Activated naive CD4-positive, alpha-beta T cell treated with anti-CD3 and anti-CD28 coated beads, Interleukin-2, amount 10 ng/mL, durations not matched to agents 7 days and 5 days (primary cell): ENCODE measurements at regions not wholly inside any gene's neighbourhood (a gene's known extent, or its start where the extent isn't known, plus 50 kb on each side); places are given as distances from the start of the nearest gene placed in this dataset.
A peak's percentile ranks its signal among the peaks of the same experiment; 100 is the strongest.
"Not testable (repeated sequence)": the region's sequence is repeated elsewhere in the genome, so short reads cannot be mapped to it uniquely, and the experiment has no call there.

ENCODE experiments used
- CTCF ChIA-PET: fragments of 350-600 bp; sonication (Branson Sonifier 250); formaldehyde crosslinking; loops from one replicate; lab custom pipeline; 2021; ENCODE audit warnings: antibody characterized with exemption; lab: Charles Lee
- DNase-seq: peaks from one replicate; pipeline ENCODE4 v3.0.0-alpha.2; 2020
- H3K27ac Mint-ChIP-seq: one replicate; pipeline ENCODE4 v1.8.0; 2021; ENCODE audit warnings: mild to moderate bottlenecking, moderate library complexity, mixed read lengths
- H3K27me3 Mint-ChIP-seq: one replicate; pipeline ENCODE4 v1.8.0; 2021; ENCODE audit warnings: mild to moderate bottlenecking, mixed read lengths
- H3K36me3 Mint-ChIP-seq: one replicate; pipeline ENCODE4 v1.8.0; 2021; ENCODE audit warnings: mixed read lengths
- H3K4me1 Mint-ChIP-seq: one replicate; pipeline ENCODE4 v1.8.0; 2021; ENCODE audit warnings: mixed read lengths
- H3K4me3 Mint-ChIP-seq: one replicate; pipeline ENCODE4 v1.8.0; 2021; ENCODE audit warnings: mild to moderate bottlenecking, moderate library complexity, mixed read lengths
- H3K9me3 Mint-ChIP-seq: one replicate; pipeline ENCODE4 v1.8.0; 2021; ENCODE audit warnings: mixed read lengths

- no peak for DNase-seq
- CTCF ChIA-PET: interaction anchor here (1.1 kb wide), 1 partner anchor 8 kb away, joined by 4 read pairs; no protein-coding TSS in a partner anchor
- H3K27ac Mint-ChIP-seq: no peak overlapping the region
- H3K4me1 Mint-ChIP-seq: peaks cover 12% of the 10 kb centered on the region
- H3K27me3 Mint-ChIP-seq: no peaks in the 10 kb centered on the region
- H3K4me3 Mint-ChIP-seq: no peak overlapping the region
- H3K36me3 Mint-ChIP-seq: no peaks in the 10 kb centered on the region
- no peaks in the 10 kb centered on the region for H3K9me3 Mint-ChIP-seq
Measured at GRCh38 chr2:241958818-241959545, 89.5 kb downstream of the RTP5 start.

- CTCF ChIA-PET: interaction anchor here (1.1 to 1.5 kb wide), 2 partner anchors 9 kb away, joined by 4 to 5 read pairs; no protein-coding TSS in a partner anchor
Measured at GRCh38 chr2:241959751-241960269, 90.3 kb downstream of the RTP5 start.

GRCh38 chr2:241961454-241961853, 91.9 kb downstream of the RTP5 start:
- DNase-seq: no peak
- Mint-ChIP-seq H3K4me1 (peaks cover 27% of the 10 kb centered on the region), H3K27me3 (no peaks in the 10 kb centered on the region), H3K9me3 (no peaks in the 10 kb centered on the region), H3K4me3 (no peak overlapping the region), H3K27ac (no peak overlapping the region), H3K36me3 (no peaks in the 10 kb centered on the region)
- CTCF ChIA-PET: interaction anchor here (1.1 kb wide), 1 partner anchor 10 kb away, joined by 6 read pairs; no protein-coding TSS in a partner anchor

More at GRCh38 chr2:241959751-241960269, 90.3 kb downstream of the RTP5 start:
- Mint-ChIP-seq H3K27me3 (no peaks in the 10 kb centered on the region), H3K4me3 (no peak overlapping the region), H3K9me3 (no peaks in the 10 kb centered on the region), H3K4me1 (peaks cover 15% of the 10 kb centered on the region), H3K27ac (no peak overlapping the region), H3K36me3 (no peaks in the 10 kb centered on the region)
- DNase-seq: no peak

GRCh38 chr2:241964133-241964532, 94.6 kb downstream of the RTP5 start:
- no peak overlapping the region for H3K4me3 Mint-ChIP-seq
- peaks cover 3% of the 10 kb centered on the region for H3K36me3 Mint-ChIP-seq
- CTCF ChIA-PET: no interaction called here
- peaks cover 33% of the 10 kb centered on the region for H3K4me1 Mint-ChIP-seq
- H3K27me3 Mint-ChIP-seq: no peaks in the 10 kb centered on the region
- no peak for DNase-seq
- H3K27ac Mint-ChIP-seq: no peak overlapping the region
- peaks cover 2% of the 10 kb centered on the region for H3K9me3 Mint-ChIP-seq

GRCh38 chr2:241965931-241966412, 96.4 kb downstream of the RTP5 start:
- peak overlapping the region; percentile 77 for H3K27ac Mint-ChIP-seq
- peak; percentile 54 for DNase-seq
- peaks cover 3% of the 10 kb centered on the region for H3K36me3 Mint-ChIP-seq
- H3K27me3 Mint-ChIP-seq: no peaks in the 10 kb centered on the region
- H3K4me1 Mint-ChIP-seq: peaks cover 33% of the 10 kb centered on the region
- peak overlapping the region; percentile 26 for H3K4me3 Mint-ChIP-seq
- peaks cover 2% of the 10 kb centered on the region for H3K9me3 Mint-ChIP-seq
- CTCF ChIA-PET: interaction anchor here (0.6 to 1.5 kb wide), 2 partner anchors 15 to 55 kb away, joined by 3 to 4 read pairs; no protein-coding TSS in a partner anchor

GRCh38 chr2:241966647-241967466, 97.3 kb downstream of the RTP5 start:
- Mint-ChIP-seq H3K4me1 (peaks cover 30% of the 10 kb centered on the region), H3K27ac (peak overlapping the region; percentile 77)
- CTCF ChIA-PET: no interaction called here

GRCh38 chr2:241967467-241968144, 98.1 kb downstream of the RTP5 start:
- H3K27me3 Mint-ChIP-seq: no peaks in the 10 kb centered on the region

More at GRCh38 chr2:241966647-241967466, 97.3 kb downstream of the RTP5 start:
- Mint-ChIP-seq H3K36me3 (peaks cover 3% of the 10 kb centered on the region), H3K27me3 (no peaks in the 10 kb centered on the region), H3K4me3 (no peak overlapping the region), H3K9me3 (peaks cover 2% of the 10 kb centered on the region)
- no peak for DNase-seq

GRCh38 chr2:241968417-241968816, 98.9 kb downstream of the RTP5 start:
- DNase-seq: no peak
- Mint-ChIP-seq H3K36me3 (peaks cover 3% of the 10 kb centered on the region), H3K27ac (no peak overlapping the region), H3K9me3 (peaks cover 2% of the 10 kb centered on the region), H3K4me1 (peaks cover 22% of the 10 kb centered on the region), H3K4me3 (no peak overlapping the region), H3K27me3 (no peaks in the 10 kb centered on the region)
- CTCF ChIA-PET: no interaction called here

More at GRCh38 chr2:241967467-241968144, 98.1 kb downstream of the RTP5 start:
- Mint-ChIP-seq H3K27ac (no peak overlapping the region), H3K36me3 (peaks cover 3% of the 10 kb centered on the region), H3K4me3 (no peak overlapping the region), H3K4me1 (peaks cover 23% of the 10 kb centered on the region), H3K9me3 (peaks cover 2% of the 10 kb centered on the region)
- CTCF ChIA-PET: no interaction called here
- no peak for DNase-seq

GRCh38 chr2:241969182-241969581, 99.7 kb downstream of the RTP5 start:
- H3K9me3 Mint-ChIP-seq, H3K4me3 Mint-ChIP-seq, DNase-seq, H3K27me3 Mint-ChIP-seq, H3K27ac Mint-ChIP-seq, H3K36me3 Mint-ChIP-seq, CTCF ChIA-PET: not testable (repeated sequence)
- peaks cover 19% of the 10 kb centered on the region for H3K4me1 Mint-ChIP-seq

GRCh38 chr2:241970716-241971115, 101.2 kb downstream of the RTP5 start:
- CTCF ChIA-PET: no interaction called here
- Mint-ChIP-seq H3K27me3 (no peaks in the 10 kb centered on the region), H3K36me3 (peaks cover 3% of the 10 kb centered on the region), H3K4me3 (no peak overlapping the region), H3K27ac (no peak overlapping the region), H3K9me3 (peaks cover 2% of the 10 kb centered on the region), H3K4me1 (peaks cover 13% of the 10 kb centered on the region)
- no peak for DNase-seq

- no peak for DNase-seq
- Mint-ChIP-seq H3K9me3 (no peaks in the 10 kb centered on the region), H3K4me1 (no peaks in the 10 kb centered on the region), H3K36me3 (no peaks in the 10 kb centered on the region), H3K27ac (no peak overlapping the region), H3K27me3 (no peaks in the 10 kb centered on the region), H3K4me3 (no peak overlapping the region)
- CTCF ChIA-PET: no interaction called here
Measured at GRCh38 chr2:241974096-241974495, 104.6 kb downstream of the RTP5 start.

- CTCF ChIA-PET: interaction anchor here (1.0 kb wide), 1 partner anchor 10 kb away, joined by 3 read pairs; no protein-coding TSS in a partner anchor
- Mint-ChIP-seq H3K27ac (no peak overlapping the region), H3K4me1 (no peaks in the 10 kb centered on the region), H3K27me3 (no peaks in the 10 kb centered on the region), H3K4me3 (no peak overlapping the region), H3K9me3 (no peaks in the 10 kb centered on the region), H3K36me3 (no peaks in the 10 kb centered on the region)
- DNase-seq: no peak
Measured at GRCh38 chr2:241974851-241975592, 105.5 kb downstream of the RTP5 start.
